ENCODE measurements at regions not wholly inside any gene's neighbourhood (a gene's known extent, or its start where the extent isn't known, plus 50 kb on each side); places are given as distances from the start of the nearest gene placed in this dataset.

- Histone ChIP-seq H4K20me1 (ENCODE audit: control insufficient read depth, insufficient read depth, low read depth, low read length) (no peaks in the 10 kb centered on the region), H3F3A (ENCODE audit: control insufficient read depth, insufficient read depth) (no peaks in the 10 kb centered on the region), H3K4me1 (ENCODE audit: control insufficient read depth, low read length) (no peaks in the 10 kb centered on the region), H3K79me2 (ENCODE audit: control insufficient read depth, low read length) (no peaks in the 10 kb centered on the region), H3K4me3 (ENCODE audit: low read length) (no peak overlapping the region), H3K9me2 (replicated peaks; ENCODE audit: control insufficient read depth, low read length) (no peaks in the 10 kb centered on the region), H3K4me2 (ENCODE audit: low read length) (no peak overlapping the region), H3K27me3 (ENCODE audit: control insufficient read depth, low read length) (peaks cover 26% of the 10 kb centered on the region), H3K27ac (ENCODE audit: low read depth, low read length) (no peak overlapping the region), H3K9me3 (ENCODE audit: control insufficient read depth, insufficient read depth, low read length) (no peaks in the 10 kb centered on the region), H3K36me3 (ENCODE audit: control insufficient read depth, low read length) (no peaks in the 10 kb centered on the region)
- no peak for TF ChIP-seq CTCF (IDR thresholded peaks at IDR 0.05; ENCODE audit: low read depth, low read length, poor library complexity, severe bottlenecking)
- no peak for TF ChIP-seq EZH2phosphoT487 (IDR thresholded peaks at IDR 0.05; ENCODE audit: borderline replicate concordance, low read length)
Observed at GRCh38 chr7:3107228-3107763, 63.6 kb upstream of the CARD11 start.

- Histone ChIP-seq H3F3A (ENCODE audit: control insufficient read depth, insufficient read depth) (no peaks in the 10 kb centered on the region), H3K79me2 (ENCODE audit: control insufficient read depth, low read length) (no peaks in the 10 kb centered on the region), H3K27ac (ENCODE audit: low read depth, low read length) (no peak overlapping the region), H3K4me1 (ENCODE audit: control insufficient read depth, low read length) (no peaks in the 10 kb centered on the region), H3K4me2 (ENCODE audit: low read length) (no peak overlapping the region), H3K27me3 (ENCODE audit: control insufficient read depth, low read length) (peaks cover 30% of the 10 kb centered on the region), H4K20me1 (ENCODE audit: control insufficient read depth, insufficient read depth, low read depth, low read length) (no peaks in the 10 kb centered on the region), H3K36me3 (ENCODE audit: control insufficient read depth, low read length) (no peaks in the 10 kb centered on the region), H3K9me3 (ENCODE audit: control insufficient read depth, insufficient read depth, low read length) (no peaks in the 10 kb centered on the region), H3K9me2 (replicated peaks; ENCODE audit: control insufficient read depth, low read length) (no peaks in the 10 kb centered on the region), H3K4me3 (ENCODE audit: low read length) (no peak overlapping the region)
- TF ChIP-seq EZH2phosphoT487 (IDR thresholded peaks at IDR 0.05; ENCODE audit: borderline replicate concordance, low read length) (no peak), CTCF (IDR thresholded peaks at IDR 0.05; ENCODE audit: low read depth, low read length, poor library complexity, severe bottlenecking) (no peak)
Observed at GRCh38 chr7:3107889-3108570, 64.4 kb upstream of the CARD11 start.

- Histone ChIP-seq H3K79me2 (ENCODE audit: control insufficient read depth, low read length) (no peaks in the 10 kb centered on the region), H3K4me2 (ENCODE audit: low read length) (no peak overlapping the region), H3K4me3 (ENCODE audit: low read length) (no peak overlapping the region), H3K9me2 (replicated peaks; ENCODE audit: control insufficient read depth, low read length) (no peaks in the 10 kb centered on the region), H3K27ac (ENCODE audit: low read depth, low read length) (no peak overlapping the region), H3K9me3 (ENCODE audit: control insufficient read depth, insufficient read depth, low read length) (no peaks in the 10 kb centered on the region), H3K27me3 (ENCODE audit: control insufficient read depth, low read length) (peaks cover 28% of the 10 kb centered on the region), H3K36me3 (ENCODE audit: control insufficient read depth, low read length) (no peaks in the 10 kb centered on the region), H4K20me1 (ENCODE audit: control insufficient read depth, insufficient read depth, low read depth, low read length) (no peaks in the 10 kb centered on the region), H3F3A (ENCODE audit: control insufficient read depth, insufficient read depth) (no peaks in the 10 kb centered on the region), H3K4me1 (ENCODE audit: control insufficient read depth, low read length) (no peaks in the 10 kb centered on the region)
- no peak for TF ChIP-seq CTCF (IDR thresholded peaks at IDR 0.05; ENCODE audit: low read depth, low read length, poor library complexity, severe bottlenecking)
- no peak for TF ChIP-seq EZH2phosphoT487 (IDR thresholded peaks at IDR 0.05; ENCODE audit: borderline replicate concordance, low read length)
Observed at GRCh38 chr7:3109311-3109915, 65.7 kb upstream of the CARD11 start.
